ENCODE measurements at regions not wholly inside any gene's neighbourhood (a gene's known extent, or its start where the extent isn't known, plus 50 kb on each side); places are given as distances from the start of the nearest gene placed in this dataset.
"Not testable (repeated sequence)": the region's sequence is repeated elsewhere in the genome, so short reads cannot be mapped to it uniquely, and the experiment has no call there.

GRCh38 chr3:159510988-159511387 is 477.6 kb upstream of the IL12A start:
- DNase-seq; in situ Hi-C loops (cut with HindIII; ENCODE audit: low pct_ligation_motif_present, low pct_unique_long_range_greater_than_20kb, low sequenced_read_pairs): not testable (repeated sequence)

- DNase-seq: no peak
- in situ Hi-C loops (cut with HindIII; ENCODE audit: low pct_ligation_motif_present, low pct_unique_long_range_greater_than_20kb, low sequenced_read_pairs): no loop called here
These were observed 475.2 kb upstream of the IL12A start for GRCh38 chr3:159513444-159513843.

GRCh38 chr3:159513867-159514380 is 474.7 kb upstream of the IL12A start:
- DNase-seq: no peak
- in situ Hi-C loops (cut with HindIII; ENCODE audit: low pct_ligation_motif_present, low pct_unique_long_range_greater_than_20kb, low sequenced_read_pairs): no loop called here

GRCh38 chr3:159517105-159517504 is 471.5 kb upstream of the IL12A start:
- in situ Hi-C loops (cut with HindIII; ENCODE audit: low pct_ligation_motif_present, low pct_unique_long_range_greater_than_20kb, low sequenced_read_pairs): no loop called here

GRCh38 chr3:159520638-159521037 is 468.0 kb upstream of the IL12A start:
- in situ Hi-C loops (cut with HindIII; ENCODE audit: low pct_ligation_motif_present, low pct_unique_long_range_greater_than_20kb, low sequenced_read_pairs): no loop called here
- DNase-seq: no peak

More at GRCh38 chr3:159517105-159517504, 471.5 kb upstream of the IL12A start:
- no peak for DNase-seq

- in situ Hi-C loops (cut with HindIII; ENCODE audit: low pct_ligation_motif_present, low pct_unique_long_range_greater_than_20kb, low sequenced_read_pairs): no loop called here
- DNase-seq: no peak
These were observed 466.4 kb upstream of the IL12A start for GRCh38 chr3:159522276-159522675.

- in situ Hi-C loops (cut with HindIII; ENCODE audit: low pct_ligation_motif_present, low pct_unique_long_range_greater_than_20kb, low sequenced_read_pairs): no loop called here
- no peak for DNase-seq
These were observed 460.3 kb upstream of the IL12A start for GRCh38 chr3:159528251-159528895.

- no peak for DNase-seq
- in situ Hi-C loops (cut with HindIII; ENCODE audit: low pct_ligation_motif_present, low pct_unique_long_range_greater_than_20kb, low sequenced_read_pairs): no loop called here
These were observed 456.1 kb upstream of the IL12A start for GRCh38 chr3:159532577-159532976.

GRCh38 chr3:159534496-159534895 is 454.1 kb upstream of the IL12A start:
- no peak for DNase-seq
- in situ Hi-C loops (cut with HindIII; ENCODE audit: low pct_ligation_motif_present, low pct_unique_long_range_greater_than_20kb, low sequenced_read_pairs): no loop called here

- in situ Hi-C loops (cut with HindIII; ENCODE audit: low pct_ligation_motif_present, low pct_unique_long_range_greater_than_20kb, low sequenced_read_pairs): no loop called here
These were observed 451.8 kb upstream of the IL12A start for GRCh38 chr3:159536876-159537275.

GRCh38 chr3:159538507-159538906 is 450.1 kb upstream of the IL12A start:
- no peak for DNase-seq
- in situ Hi-C loops (cut with HindIII; ENCODE audit: low pct_ligation_motif_present, low pct_unique_long_range_greater_than_20kb, low sequenced_read_pairs): no loop called here

More at GRCh38 chr3:159536876-159537275, 451.8 kb upstream of the IL12A start:
- DNase-seq: no peak

- in situ Hi-C loops (cut with HindIII; ENCODE audit: low pct_ligation_motif_present, low pct_unique_long_range_greater_than_20kb, low sequenced_read_pairs): no loop called here
- no peak for DNase-seq
These were observed 447.6 kb upstream of the IL12A start for GRCh38 chr3:159540882-159541495.

GRCh38 chr3:159548675-159549335 is 439.8 kb upstream of the IL12A start:
- no peak for DNase-seq
- in situ Hi-C loops (cut with HindIII; ENCODE audit: low pct_ligation_motif_present, low pct_unique_long_range_greater_than_20kb, low sequenced_read_pairs): no loop called here

GRCh38 chr3:159555205-159555604 is 433.4 kb upstream of the IL12A start:
- in situ Hi-C loops (cut with HindIII; ENCODE audit: low pct_ligation_motif_present, low pct_unique_long_range_greater_than_20kb, low sequenced_read_pairs): no loop called here
- no peak for DNase-seq

GRCh38 chr3:159559771-159560170 is 428.9 kb upstream of the IL12A start:
- DNase-seq: no peak
- in situ Hi-C loops (cut with HindIII; ENCODE audit: low pct_ligation_motif_present, low pct_unique_long_range_greater_than_20kb, low sequenced_read_pairs): no loop called here

- in situ Hi-C loops (cut with HindIII; ENCODE audit: low pct_ligation_motif_present, low pct_unique_long_range_greater_than_20kb, low sequenced_read_pairs): no loop called here
- DNase-seq: no peak
These were observed 428.2 kb upstream of the IL12A start for GRCh38 chr3:159560214-159560979.

GRCh38 chr3:159565313-159565712 is 423.3 kb upstream of the IL12A start:
- no peak for DNase-seq
- in situ Hi-C loops (cut with HindIII; ENCODE audit: low pct_ligation_motif_present, low pct_unique_long_range_greater_than_20kb, low sequenced_read_pairs): no loop called here

GRCh38 chr3:159583662-159584061 is 405.0 kb upstream of the IL12A start:
- in situ Hi-C loops (cut with HindIII; ENCODE audit: low pct_ligation_motif_present, low pct_unique_long_range_greater_than_20kb, low sequenced_read_pairs): no loop called here
- DNase-seq: no peak

GRCh38 chr3:159584421-159584820 is 404.2 kb upstream of the IL12A start:
- no peak for DNase-seq
- in situ Hi-C loops (cut with HindIII; ENCODE audit: low pct_ligation_motif_present, low pct_unique_long_range_greater_than_20kb, low sequenced_read_pairs): no loop called here
